Activated naive CD8-positive, alpha-beta T cell treated with anti-CD3 and anti-CD28 coated beads for 36 hours (primary cell): ENCODE measurements at regions not wholly inside any gene's neighbourhood (a gene's known extent, or its start where the extent isn't known, plus 50 kb on each side); places are given as distances from the start of the nearest gene placed in this dataset.
"Not testable (repeated sequence)": the region's sequence is repeated elsewhere in the genome, so short reads cannot be mapped to it uniquely, and the experiment has no call there.

Experiments
- DNase-seq: peaks from one replicate; pipeline ENCODE4 v3.0.0; 2021
- H3K27ac Mint-ChIP-seq: one replicate; pipeline ENCODE4 v1.8.0; 2022; ENCODE audit warnings: mild to moderate bottlenecking, moderate library complexity, mixed read lengths
- H3K27me3 Mint-ChIP-seq: one replicate; pipeline ENCODE4 v1.8.0; 2022; ENCODE audit warnings: mild to moderate bottlenecking, mixed read lengths
- H3K36me3 Mint-ChIP-seq: one replicate; pipeline ENCODE4 v1.8.0; 2021; ENCODE audit warnings: mild to moderate bottlenecking, mixed read lengths
- H3K4me1 Mint-ChIP-seq: one replicate; pipeline ENCODE4 v1.8.0; 2021; ENCODE audit warnings: mixed read lengths
- H3K4me3 Mint-ChIP-seq: one replicate; pipeline ENCODE4 v1.8.0; 2022; ENCODE audit warnings: mild to moderate bottlenecking, moderate library complexity, mixed read lengths
- H3K9me3 Mint-ChIP-seq: one replicate; pipeline ENCODE4 v1.8.0; 2022; ENCODE audit warnings: mixed read lengths

GRCh38 chr1:65068202-65069010 lies 79.6 kb upstream of the AK4 start:
- Mint-ChIP-seq H3K27ac (peak overlapping the region; percentile 98), H3K27me3 (no peaks in the 10 kb centered on the region), H3K9me3 (no peaks in the 10 kb centered on the region), H3K4me3 (peak overlapping the region; percentile 91), H3K4me1 (peaks cover 45% of the 10 kb centered on the region), H3K36me3 (no peaks in the 10 kb centered on the region)
- DNase-seq, result no peak

DNA sequence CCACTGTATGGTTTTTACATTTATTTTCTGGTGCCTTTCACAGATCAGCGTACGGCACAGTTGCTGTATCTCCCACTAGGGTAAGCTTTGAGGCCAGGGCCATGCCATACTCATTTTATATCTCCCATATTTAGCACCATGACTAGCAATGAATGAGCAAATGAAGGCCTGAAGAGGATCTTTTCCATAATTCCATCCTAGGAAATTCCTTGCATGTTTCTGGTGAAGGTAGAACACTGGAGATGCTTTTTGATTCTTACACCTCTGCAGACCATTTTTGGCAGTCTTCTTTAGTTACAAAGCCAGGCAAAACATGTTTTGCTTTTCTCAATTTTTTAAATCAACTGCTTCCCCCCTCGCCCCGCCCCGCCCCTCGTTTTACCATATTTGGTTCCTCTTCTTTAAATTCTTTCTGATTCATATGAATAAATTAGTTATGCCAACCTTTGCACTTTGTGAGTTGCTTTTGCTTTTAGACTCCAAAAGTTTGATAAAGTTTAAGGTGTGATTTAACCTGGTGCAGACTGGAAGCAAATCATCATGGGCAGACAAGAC lies 78.9 kb upstream of the AK4 start:
- Mint-ChIP-seq H3K4me1 (peaks cover 43% of the 10 kb centered on the region), H3K27me3 (no peaks in the 10 kb centered on the region), H3K9me3 (no peaks in the 10 kb centered on the region), H3K36me3 (no peaks in the 10 kb centered on the region), H3K27ac (peak overlapping the region; percentile 98), H3K4me3 (peak overlapping the region; percentile 91)
- no peak for DNase-seq

DNA sequence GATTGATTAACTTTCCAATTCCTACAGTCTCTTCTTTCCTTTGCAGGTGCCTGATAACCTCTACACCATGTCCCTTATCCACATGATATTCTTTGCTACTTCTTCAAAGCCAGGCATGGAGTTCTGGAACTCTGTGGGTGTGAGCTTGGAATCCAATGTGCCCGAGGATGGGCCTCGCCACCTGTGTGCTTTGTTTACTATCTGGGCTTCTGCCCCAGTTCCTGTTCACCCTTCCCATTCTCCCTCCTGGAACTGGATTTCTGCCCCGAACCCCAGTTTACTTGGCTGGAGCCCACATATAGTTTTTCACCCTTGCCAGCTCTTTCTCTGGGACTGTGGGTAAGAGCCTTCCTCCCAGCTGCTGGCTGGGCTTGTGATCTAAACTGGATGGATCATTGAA lies 75.2 kb upstream of the AK4 start:
- H3K4me3 Mint-ChIP-seq, result no peak overlapping the region
- no peak overlapping the region for H3K27ac Mint-ChIP-seq
- DNase-seq, result no peak
- H3K4me1 Mint-ChIP-seq, result peaks cover 27% of the 10 kb centered on the region
- H3K27me3 Mint-ChIP-seq, result no peaks in the 10 kb centered on the region
- no peaks in the 10 kb centered on the region for H3K9me3 Mint-ChIP-seq
- H3K36me3 Mint-ChIP-seq, result no peaks in the 10 kb centered on the region

- H3K27me3 Mint-ChIP-seq, result no peaks in the 10 kb centered on the region
- no peak overlapping the region for H3K27ac Mint-ChIP-seq
- peak; percentile 55 for DNase-seq
- no peaks in the 10 kb centered on the region for H3K36me3 Mint-ChIP-seq
- no peak overlapping the region for H3K4me3 Mint-ChIP-seq
- no peaks in the 10 kb centered on the region for H3K9me3 Mint-ChIP-seq
- H3K4me1 Mint-ChIP-seq, result peaks cover 12% of the 10 kb centered on the region
Observed at GRCh38 chr1:65075123-65075976, 72.7 kb upstream of the AK4 start.

GRCh38 chr1:65077369-65077768 lies 70.6 kb upstream of the AK4 start:
- Mint-ChIP-seq H3K36me3 (no peaks in the 10 kb centered on the region), H3K4me3 (no peak overlapping the region), H3K27ac (no peak overlapping the region), H3K27me3 (no peaks in the 10 kb centered on the region), H3K9me3 (no peaks in the 10 kb centered on the region), H3K4me1 (peaks cover 5% of the 10 kb centered on the region)
- no peak for DNase-seq

DNA sequence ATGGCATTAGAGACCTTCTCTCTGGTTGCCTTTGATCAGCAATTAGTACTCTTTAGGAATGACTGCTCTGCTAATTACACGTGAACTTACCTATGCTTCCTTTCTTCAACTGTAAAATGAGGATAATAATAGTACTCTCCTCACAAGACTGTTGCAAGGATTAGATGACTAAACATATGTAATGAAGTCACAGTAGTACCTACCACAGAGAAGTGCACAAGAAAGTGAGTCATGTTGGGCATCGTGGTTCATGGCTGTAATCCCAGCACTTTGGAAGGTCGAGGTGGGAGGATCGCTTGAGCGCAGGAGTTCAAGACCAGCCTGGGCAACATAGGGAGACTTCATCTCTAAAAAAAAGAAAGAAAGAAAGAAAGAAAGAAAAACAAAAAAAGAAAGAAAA lies 68.1 kb upstream of the AK4 start:
- no peak overlapping the region for H3K27ac Mint-ChIP-seq
- H3K4me1 Mint-ChIP-seq, result peaks cover 4% of the 10 kb centered on the region
- no peak overlapping the region for H3K4me3 Mint-ChIP-seq
- no peaks in the 10 kb centered on the region for H3K27me3 Mint-ChIP-seq
- no peaks in the 10 kb centered on the region for H3K36me3 Mint-ChIP-seq
- H3K9me3 Mint-ChIP-seq, result no peaks in the 10 kb centered on the region
- DNase-seq, result no peak

- no peaks in the 10 kb centered on the region for H3K4me1 Mint-ChIP-seq
- H3K36me3 Mint-ChIP-seq, result no peaks in the 10 kb centered on the region
- no peaks in the 10 kb centered on the region for H3K27me3 Mint-ChIP-seq
- DNase-seq, result no peak
- H3K4me3 Mint-ChIP-seq, result no peak overlapping the region
- no peak overlapping the region for H3K27ac Mint-ChIP-seq
- H3K9me3 Mint-ChIP-seq, result peaks cover 3% of the 10 kb centered on the region
Observed at GRCh38 chr1:65082346-65083040, 65.5 kb upstream of the AK4 start.

GRCh38 chr1:65083263-65083896 lies 64.6 kb upstream of the AK4 start:
- DNase-seq, result no peak
- Mint-ChIP-seq H3K27ac (no peak overlapping the region), H3K4me1 (no peaks in the 10 kb centered on the region), H3K4me3 (no peak overlapping the region), H3K27me3 (no peaks in the 10 kb centered on the region), H3K9me3 (peaks cover 7% of the 10 kb centered on the region), H3K36me3 (no peaks in the 10 kb centered on the region)

DNA sequence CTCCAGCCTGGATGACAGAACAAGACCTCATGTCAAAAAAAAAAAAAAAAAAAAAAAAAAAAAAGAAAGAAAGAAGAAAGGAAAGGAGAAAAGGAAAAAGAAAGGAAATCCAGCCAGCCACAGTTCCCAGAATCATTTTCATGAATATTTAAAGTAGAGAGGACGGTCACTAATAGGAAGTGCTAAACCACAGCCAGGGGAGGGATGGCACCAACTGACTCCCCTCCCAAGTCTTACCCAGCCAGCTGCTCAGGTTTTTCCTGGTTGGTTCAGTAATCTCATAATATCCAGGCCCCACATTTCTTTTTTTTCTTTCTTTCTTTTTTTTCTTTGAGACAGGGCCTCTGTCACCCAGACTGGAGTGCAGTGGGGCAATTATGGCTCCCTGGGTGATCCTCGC lies 63.9 kb upstream of the AK4 start:
- H3K36me3 Mint-ChIP-seq, result no peaks in the 10 kb centered on the region
- no peak for DNase-seq
- no peaks in the 10 kb centered on the region for H3K27me3 Mint-ChIP-seq
- peaks cover 7% of the 10 kb centered on the region for H3K9me3 Mint-ChIP-seq
- no peaks in the 10 kb centered on the region for H3K4me1 Mint-ChIP-seq
- H3K4me3 Mint-ChIP-seq, result no peak overlapping the region
- no peak overlapping the region for H3K27ac Mint-ChIP-seq

DNA sequence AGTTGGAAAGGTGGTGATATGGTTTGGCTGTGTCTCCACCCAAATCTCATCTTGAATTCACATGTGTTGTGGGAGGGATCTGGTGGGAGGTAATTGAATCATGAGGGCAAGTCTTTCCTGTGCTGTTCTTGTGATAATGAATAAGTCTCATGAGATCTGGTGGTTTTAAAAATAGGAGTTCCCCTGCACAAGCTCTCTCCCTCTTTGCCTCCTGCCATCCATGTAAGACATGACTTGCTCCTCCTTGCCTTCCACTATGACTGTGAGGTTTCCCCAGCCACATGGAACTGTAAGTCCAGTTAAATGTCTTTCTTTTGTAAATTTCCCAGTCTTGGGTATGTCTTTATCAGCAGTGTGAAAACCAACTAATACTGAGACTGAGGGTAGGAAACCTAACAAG lies 60.5 kb upstream of the AK4 start:
- H3K4me3 Mint-ChIP-seq, DNase-seq, H3K4me1 Mint-ChIP-seq, H3K27me3 Mint-ChIP-seq, H3K27ac Mint-ChIP-seq, H3K36me3 Mint-ChIP-seq, H3K9me3 Mint-ChIP-seq: not testable (repeated sequence)

- Mint-ChIP-seq H3K27ac (no peak overlapping the region), H3K9me3 (peaks cover 7% of the 10 kb centered on the region), H3K36me3 (no peaks in the 10 kb centered on the region), H3K27me3 (no peaks in the 10 kb centered on the region), H3K4me1 (no peaks in the 10 kb centered on the region), H3K4me3 (no peak overlapping the region)
- no peak for DNase-seq
Observed at GRCh38 chr1:65090406-65090805, 57.6 kb upstream of the AK4 start.

- H3K27me3 Mint-ChIP-seq, result no peaks in the 10 kb centered on the region
- no peak for DNase-seq
- peaks cover 2% of the 10 kb centered on the region for H3K9me3 Mint-ChIP-seq
- H3K27ac Mint-ChIP-seq, result no peak overlapping the region
- no peak overlapping the region for H3K4me3 Mint-ChIP-seq
- H3K36me3 Mint-ChIP-seq, result no peaks in the 10 kb centered on the region
- H3K4me1 Mint-ChIP-seq, result no peaks in the 10 kb centered on the region
Observed at GRCh38 chr1:65092691-65093090, 55.3 kb upstream of the AK4 start.

DNA sequence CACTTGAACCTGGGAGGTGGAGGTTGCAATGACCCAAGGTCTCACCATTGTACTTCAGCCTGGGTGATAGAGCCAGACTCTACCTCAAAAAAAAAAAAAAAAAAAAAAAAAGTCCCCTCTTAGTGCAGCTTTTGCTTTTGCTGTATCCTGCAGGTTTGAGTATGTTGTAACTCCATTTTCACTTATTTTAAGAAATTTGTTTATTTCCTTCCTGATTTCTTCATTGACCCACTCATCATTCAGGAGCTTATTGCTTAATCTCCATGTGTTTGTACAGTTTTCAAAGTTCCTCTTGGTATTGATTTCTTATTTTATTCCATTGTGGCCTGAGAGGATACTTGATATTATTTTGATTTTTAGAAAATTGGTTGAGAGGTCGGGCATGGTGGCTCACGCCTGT lies 50.9 kb upstream of the AK4 start:
- DNase-seq, result no peak

More for the DNA sequence above, 50.9 kb upstream of the AK4 start:
- Mint-ChIP-seq H3K27me3 (no peaks in the 10 kb centered on the region), H3K36me3 (no peaks in the 10 kb centered on the region), H3K4me3 (no peak overlapping the region), H3K9me3 (peaks cover 12% of the 10 kb centered on the region), H3K4me1 (no peaks in the 10 kb centered on the region), H3K27ac (no peak overlapping the region)
